A673 (cell line): ENCODE measurements at regions not wholly inside any gene's neighbourhood (a gene's known extent, or its start where the extent isn't known, plus 50 kb on each side); places are given as distances from the start of the nearest gene placed in this dataset.

ENCODE experiments used
- BruUV-seq: library from RNA; stranded (reverse); fragments of 400-500 nt; replicated peaks from 2 replicates; lab custom pipeline; 2021; lab: Mats Ljungman, UMichigan
- CTCF ChIA-PET: fragments of 300-600 bp; sonication (Branson Sonifier 250); formaldehyde crosslinking; loops from one replicate; lab custom pipeline; 2022; ENCODE audit warnings: antibody characterized with exemption; lab: Charles Lee
- POLR2A ChIA-PET: fragments of 300-600 bp; sonication (Branson Sonifier 250); formaldehyde crosslinking; loops from one replicate; lab custom pipeline; 2022; ENCODE audit warnings: antibody characterized with exemption; ENCODE audit not compliant: low non-redundant PET; lab: Charles Lee
- DNase-seq: peaks from one replicate; pipeline ENCODE4 v3.0.0-alpha.2; 2015; ENCODE audit warnings: low spot score
- H3K27ac ChIP-seq: fragments of 200-600 bp; sonication (generic); 2 replicates; pipeline ENCODE4 v1.5.1; 2016; ENCODE audit warnings: mixed run types, low read depth, mild to moderate bottlenecking, mixed read lengths, antibody characterized with exemption, low read length; ENCODE audit not compliant: poor library complexity, severe bottlenecking
- H3K27me3 ChIP-seq: fragments of 200-600 bp; sonication (generic); replicated peaks from 2 replicates; pipeline ENCODE4 v1.6.1; 2017; ENCODE audit warnings: mixed run types, low read depth, mild to moderate bottlenecking, mixed read lengths, antibody characterized with exemption, low read length; ENCODE audit not compliant: insufficient read depth, poor library complexity
- H3K36me3 ChIP-seq: fragments of 200-600 bp; sonication (generic); 2 replicates; pipeline ENCODE4 v1.6.1; 2016; ENCODE audit warnings: mixed run types, mild to moderate bottlenecking, mixed read lengths, antibody characterized with exemption, low read length; ENCODE audit not compliant: insufficient read depth, poor library complexity, severe bottlenecking
- H3K4me1 ChIP-seq: fragments of 200-600 bp; sonication (generic); 2 replicates; pipeline ENCODE4 v1.6.1; 2017; ENCODE audit warnings: mixed run types, mild to moderate bottlenecking, mixed read lengths, antibody characterized with exemption, low read length; ENCODE audit not compliant: insufficient read depth, poor library complexity, severe bottlenecking
- H3K4me3 ChIP-seq: fragments of 200-600 bp; sonication (generic); 2 replicates; pipeline ENCODE4 v1.5.1; 2016; ENCODE audit warnings: low read depth, mixed run types, mild to moderate bottlenecking, mixed read lengths, low read length; ENCODE audit not compliant: poor library complexity, severe bottlenecking
- H3K9me3 ChIP-seq: fragments of 200-600 bp; sonication (generic); 2 replicates; pipeline ENCODE4 v1.6.1; 2016; ENCODE audit warnings: mixed run types, low read depth, mild to moderate bottlenecking, mixed read lengths, antibody characterized with exemption, low read length; ENCODE audit not compliant: poor library complexity, severe bottlenecking
- EZH2 ChIP-seq: fragments of 200-600 bp; sonication (generic); IDR thresholded peaks from 2 replicates; pipeline ENCODE4 v1.6.1; 2017; ENCODE audit warnings: borderline replicate concordance, low read depth, mild to moderate bottlenecking, mixed read lengths, antibody characterized with exemption, low read length; ENCODE audit not compliant: poor library complexity, severe bottlenecking
- intact Hi-C: fragments of 100-400 bp; cut with micrococcal nuclease; formaldehyde crosslinking; loops from one replicate; pipeline ENCODE4 v1.10.0; 2022; ENCODE audit not compliant: unreplicated experiment
- TF ChIP-seq, protein P1 (sequence below): fragments of 300-800, 200-600 bp; sonication (generic); conservative IDR thresholded peaks from 2 replicates; pipeline ENCODE4 v1.5.1; 2017; ENCODE audit warnings: low read depth, mild to moderate bottlenecking, antibody characterized with exemption, low read length, moderate library complexity, mixed read lengths

DNA sequence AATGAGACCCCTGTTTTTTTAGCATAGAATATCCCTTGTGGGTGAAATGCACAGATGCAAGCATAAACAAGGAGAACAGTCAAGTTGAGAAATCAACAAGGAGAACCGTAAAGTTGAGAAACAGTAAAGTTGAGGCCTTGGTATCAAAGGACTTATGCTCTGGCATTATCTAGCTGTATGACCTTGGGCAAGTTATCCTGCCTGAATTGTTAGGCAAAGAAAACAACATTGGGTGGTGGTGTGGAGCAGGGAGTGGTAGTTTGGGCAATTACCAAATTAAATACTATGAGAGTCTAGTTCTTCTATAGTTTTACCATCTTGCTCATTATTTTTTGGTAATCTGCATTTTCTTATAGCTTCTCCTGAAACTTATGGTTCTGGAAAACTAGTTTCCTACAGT is 573.4 kb upstream of the ARPP21 start:
- ChIA-PET POLR2A (no interaction called here), CTCF (no interaction called here)
- Histone ChIP-seq H3K9me3 (no peaks in the 10 kb centered on the region), H3K36me3 (no peaks in the 10 kb centered on the region), H3K4me1 (no peaks in the 10 kb centered on the region), H3K27ac (no peak overlapping the region), H3K27me3 (no peaks in the 10 kb centered on the region), H3K4me3 (no peak overlapping the region)
- intact Hi-C loops: no loop called here
- TF ChIP-seq, protein P1, sequence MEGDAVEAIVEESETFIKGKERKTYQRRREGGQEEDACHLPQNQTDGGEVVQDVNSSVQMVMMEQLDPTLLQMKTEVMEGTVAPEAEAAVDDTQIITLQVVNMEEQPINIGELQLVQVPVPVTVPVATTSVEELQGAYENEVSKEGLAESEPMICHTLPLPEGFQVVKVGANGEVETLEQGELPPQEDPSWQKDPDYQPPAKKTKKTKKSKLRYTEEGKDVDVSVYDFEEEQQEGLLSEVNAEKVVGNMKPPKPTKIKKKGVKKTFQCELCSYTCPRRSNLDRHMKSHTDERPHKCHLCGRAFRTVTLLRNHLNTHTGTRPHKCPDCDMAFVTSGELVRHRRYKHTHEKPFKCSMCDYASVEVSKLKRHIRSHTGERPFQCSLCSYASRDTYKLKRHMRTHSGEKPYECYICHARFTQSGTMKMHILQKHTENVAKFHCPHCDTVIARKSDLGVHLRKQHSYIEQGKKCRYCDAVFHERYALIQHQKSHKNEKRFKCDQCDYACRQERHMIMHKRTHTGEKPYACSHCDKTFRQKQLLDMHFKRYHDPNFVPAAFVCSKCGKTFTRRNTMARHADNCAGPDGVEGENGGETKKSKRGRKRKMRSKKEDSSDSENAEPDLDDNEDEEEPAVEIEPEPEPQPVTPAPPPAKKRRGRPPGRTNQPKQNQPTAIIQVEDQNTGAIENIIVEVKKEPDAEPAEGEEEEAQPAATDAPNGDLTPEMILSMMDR: no peak
- TF ChIP-seq EZH2: no peak
- DNase-seq: no peak
- BruUV-seq: no TSS peak

DNA sequence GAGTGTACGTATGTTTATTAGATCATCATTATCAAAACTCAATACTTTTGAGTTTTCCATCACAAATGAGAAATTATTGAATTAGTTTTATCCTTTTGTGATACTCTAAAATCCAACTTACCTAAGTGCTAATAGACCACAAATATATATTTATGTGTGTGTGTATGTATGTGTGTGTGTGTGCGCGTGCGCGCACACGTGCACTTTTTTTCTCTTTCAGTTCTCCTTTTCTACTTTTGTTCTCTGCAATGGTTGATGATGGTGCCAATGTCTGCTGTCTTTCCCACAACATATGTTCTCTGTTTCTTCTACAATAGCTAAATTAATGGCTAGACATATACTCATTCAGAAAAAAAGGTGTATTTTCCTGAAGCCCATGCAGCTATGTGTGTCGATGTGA is 571.6 kb upstream of the ARPP21 start:
- BruUV-seq: no TSS peak
- Histone ChIP-seq H3K4me3 (no peak overlapping the region), H3K9me3 (no peaks in the 10 kb centered on the region), H3K4me1 (no peaks in the 10 kb centered on the region), H3K27me3 (no peaks in the 10 kb centered on the region), H3K36me3 (no peaks in the 10 kb centered on the region), H3K27ac (no peak overlapping the region)
- TF ChIP-seq, protein P1: no peak
- TF ChIP-seq EZH2: no peak
- ChIA-PET CTCF (no interaction called here), POLR2A (interaction anchor here (0.7 kb wide), 1 partner anchor 32 kb away, joined by 6 read pairs; no protein-coding TSS in a partner anchor)
- intact Hi-C loops: no loop called here
- DNase-seq: no peak

DNA sequence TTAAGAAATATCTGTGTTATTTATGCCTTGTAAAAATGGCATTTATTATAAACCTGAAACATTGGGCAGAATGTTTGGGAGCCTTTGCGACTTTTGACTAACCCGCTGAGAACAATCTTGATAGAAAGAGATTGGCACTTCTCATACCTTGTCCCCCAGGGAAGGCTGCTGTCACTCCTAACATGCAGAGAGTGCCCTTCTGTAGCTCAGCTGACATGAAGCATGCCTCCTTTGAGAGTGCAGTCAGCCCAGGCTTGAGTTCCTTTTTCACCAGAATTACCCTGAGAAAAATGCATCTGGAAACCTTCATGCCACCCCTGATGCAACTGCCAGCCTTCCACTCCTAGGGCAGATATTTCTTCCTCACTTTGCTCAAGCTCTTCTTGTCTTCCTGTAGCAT is 569.2 kb upstream of the ARPP21 start:
- CTCF ChIA-PET: no interaction called here
- no TSS peak for BruUV-seq

More for the DNA sequence above, 569.2 kb upstream of the ARPP21 start:
- intact Hi-C loops: no loop called here
- Histone ChIP-seq H3K4me3 (no peak overlapping the region), H3K27ac (no peak overlapping the region), H3K9me3 (no peaks in the 10 kb centered on the region), H3K27me3 (no peaks in the 10 kb centered on the region), H3K36me3 (no peaks in the 10 kb centered on the region), H3K4me1 (no peaks in the 10 kb centered on the region)
- TF ChIP-seq, protein P1: no peak
- TF ChIP-seq EZH2: no peak
- POLR2A ChIA-PET: no interaction called here
- no peak for DNase-seq
